Activated CD8-positive, alpha-beta T cell treated with anti-CD3 and anti-CD28 coated beads for 36 hours (primary cell): ENCODE measurements at regions not wholly inside any gene's neighbourhood (a gene's known extent, or its start where the extent isn't known, plus 50 kb on each side); places are given as distances from the start of the nearest gene placed in this dataset.

Source experiments
- ATAC-seq: fragments of 200-7000 bp; cut with Tn5 transposase; one replicate; pipeline ENCODE4 v1.10.0; 2021; ENCODE audit warnings: mild to moderate bottlenecking, moderate library complexity
- CTCF ChIA-PET: fragments of 350-600 bp; sonication (Branson Sonifier 250); formaldehyde crosslinking; loops from one replicate; lab custom pipeline; 2021; ENCODE audit warnings: antibody characterized with exemption; lab: Charles Lee
- POLR2A ChIA-PET: fragments of 350-600 bp; sonication (Branson Sonifier 250); formaldehyde crosslinking; loops from one replicate; lab custom pipeline; 2021; ENCODE audit warnings: antibody characterized with exemption; lab: Charles Lee
- DNase-seq: peaks from one replicate; pipeline ENCODE4 v3.0.0-alpha.2; 2020
- H3K27ac Mint-ChIP-seq: one replicate; pipeline ENCODE4 v1.8.0; 2021; ENCODE audit warnings: mild to moderate bottlenecking, mixed read lengths
- H3K27me3 Mint-ChIP-seq: one replicate; pipeline ENCODE4 v1.8.0; 2021; ENCODE audit warnings: mixed read lengths
- H3K36me3 Mint-ChIP-seq: one replicate; pipeline ENCODE4 v1.8.0; 2021; ENCODE audit warnings: low read depth, mixed read lengths
- H3K4me1 Mint-ChIP-seq: one replicate; pipeline ENCODE4 v1.8.0; 2021; ENCODE audit warnings: low read depth, mixed read lengths
- H3K4me3 Mint-ChIP-seq: one replicate; pipeline ENCODE4 v1.8.0; 2021; ENCODE audit warnings: mild to moderate bottlenecking, moderate library complexity, mixed read lengths
- H3K9me3 Mint-ChIP-seq: one replicate; pipeline ENCODE4 v1.8.0; 2021; ENCODE audit warnings: mixed read lengths
- intact Hi-C: fragments of 100-400 bp; cut with micrococcal nuclease; formaldehyde crosslinking; loops from one replicate; pipeline ENCODE4 v1.10.0; 2022
- TF ChIP-seq, protein P1 (sequence below): fragments of 200-600 bp; IDR thresholded peaks from one replicate; pipeline ENCODE4 v1.8.0; 2022; ENCODE audit warnings: antibody characterized with exemption, mild to moderate bottlenecking

DNA sequence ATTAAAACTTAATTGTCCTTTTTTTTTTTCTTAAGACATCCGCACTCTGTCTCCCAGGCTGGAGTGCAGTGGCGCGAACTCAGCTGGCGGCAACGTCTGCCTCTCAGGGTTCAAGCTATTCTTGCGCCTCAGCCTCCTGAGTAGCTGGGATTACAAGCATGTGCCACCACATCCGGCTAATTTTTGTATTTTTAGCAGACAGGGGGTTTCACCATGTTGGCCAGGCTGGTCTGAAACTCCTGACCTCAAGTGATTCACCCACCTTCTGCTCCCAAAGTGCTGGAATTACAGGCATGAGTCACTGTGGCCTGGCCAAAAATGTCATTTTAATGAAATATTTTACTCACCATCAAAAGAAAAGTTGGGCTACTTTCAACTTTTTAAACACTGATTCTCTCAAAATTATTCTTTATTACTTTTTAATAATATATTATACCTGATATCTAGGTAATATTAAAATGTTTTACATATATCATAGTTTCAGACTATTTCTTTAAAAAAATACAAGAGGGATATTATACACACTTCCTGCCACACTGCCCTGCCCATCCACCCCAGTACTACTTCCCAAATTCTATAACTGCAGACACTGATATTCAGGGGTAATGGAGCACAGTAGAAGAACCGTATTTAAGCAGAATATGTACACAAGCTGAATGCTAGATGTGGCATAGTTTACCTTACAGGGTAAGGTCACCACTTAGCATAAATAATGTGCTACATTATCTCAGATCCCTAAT is 723.9 kb upstream of the ZNF385D start:
- ATAC-seq (no peak), DNase-seq (peak; percentile 1)
- H3K4me3 Mint-ChIP-seq: no peak overlapping the region
- no peaks in the 10 kb centered on the region for H3K9me3 Mint-ChIP-seq
- ChIA-PET CTCF (no interaction called here), POLR2A (no interaction called here)
- intact Hi-C loops: no loop called here
- no peaks in the 10 kb centered on the region for H3K36me3 Mint-ChIP-seq
- TF ChIP-seq, protein P1, sequence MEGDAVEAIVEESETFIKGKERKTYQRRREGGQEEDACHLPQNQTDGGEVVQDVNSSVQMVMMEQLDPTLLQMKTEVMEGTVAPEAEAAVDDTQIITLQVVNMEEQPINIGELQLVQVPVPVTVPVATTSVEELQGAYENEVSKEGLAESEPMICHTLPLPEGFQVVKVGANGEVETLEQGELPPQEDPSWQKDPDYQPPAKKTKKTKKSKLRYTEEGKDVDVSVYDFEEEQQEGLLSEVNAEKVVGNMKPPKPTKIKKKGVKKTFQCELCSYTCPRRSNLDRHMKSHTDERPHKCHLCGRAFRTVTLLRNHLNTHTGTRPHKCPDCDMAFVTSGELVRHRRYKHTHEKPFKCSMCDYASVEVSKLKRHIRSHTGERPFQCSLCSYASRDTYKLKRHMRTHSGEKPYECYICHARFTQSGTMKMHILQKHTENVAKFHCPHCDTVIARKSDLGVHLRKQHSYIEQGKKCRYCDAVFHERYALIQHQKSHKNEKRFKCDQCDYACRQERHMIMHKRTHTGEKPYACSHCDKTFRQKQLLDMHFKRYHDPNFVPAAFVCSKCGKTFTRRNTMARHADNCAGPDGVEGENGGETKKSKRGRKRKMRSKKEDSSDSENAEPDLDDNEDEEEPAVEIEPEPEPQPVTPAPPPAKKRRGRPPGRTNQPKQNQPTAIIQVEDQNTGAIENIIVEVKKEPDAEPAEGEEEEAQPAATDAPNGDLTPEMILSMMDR: no peak
- H3K27me3 Mint-ChIP-seq: no peaks in the 10 kb centered on the region
- H3K27ac Mint-ChIP-seq: no peak overlapping the region
- no peaks in the 10 kb centered on the region for H3K4me1 Mint-ChIP-seq

DNA sequence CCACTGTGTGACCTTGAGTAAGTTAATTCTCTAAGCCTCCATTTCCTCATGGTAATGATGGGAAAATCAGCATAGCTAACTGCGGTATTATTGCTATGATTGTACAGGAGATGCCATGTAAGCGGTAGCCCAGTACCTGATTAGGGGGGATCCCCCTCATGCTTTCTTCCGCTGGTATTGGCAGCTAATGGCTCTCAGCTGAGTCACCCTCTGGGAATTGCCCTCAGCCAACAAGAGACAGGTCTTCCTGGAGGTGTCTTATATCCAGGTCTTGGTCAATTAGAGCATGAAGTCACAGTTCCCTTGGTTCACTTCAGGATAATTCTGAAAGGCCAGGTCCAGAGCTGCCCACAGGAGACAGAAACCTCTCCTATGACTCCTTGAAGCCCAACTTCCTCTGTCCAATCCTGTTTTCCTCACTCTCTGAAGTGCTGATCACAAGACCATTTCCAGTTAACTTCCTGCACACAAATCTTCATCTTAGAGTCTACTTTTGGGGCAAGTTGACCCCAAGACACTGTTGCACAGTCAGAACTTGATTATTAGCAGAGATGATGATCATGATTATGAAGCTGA is 724.7 kb upstream of the ZNF385D start:
- no peak for ATAC-seq
- no peaks in the 10 kb centered on the region for H3K4me1 Mint-ChIP-seq

DNA sequence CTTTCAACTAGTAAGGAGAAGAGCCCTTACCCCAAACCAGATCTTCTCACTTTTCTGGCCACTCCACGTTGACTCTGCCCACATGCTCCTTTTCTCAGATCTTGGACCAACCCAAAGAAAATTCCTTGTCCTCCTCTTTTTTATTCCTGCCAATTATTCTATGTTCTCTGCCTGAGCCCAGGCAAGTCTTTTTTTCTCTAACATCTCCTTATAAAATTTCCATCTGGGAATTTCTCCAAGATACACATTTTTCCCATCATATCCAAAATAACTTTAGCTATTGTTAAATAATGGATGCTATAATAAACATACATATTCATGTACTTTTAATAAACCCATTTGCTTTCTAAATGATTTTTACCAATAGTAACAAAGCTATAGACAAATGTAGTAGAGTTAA is 726.0 kb upstream of the ZNF385D start:
- H3K27ac Mint-ChIP-seq: no peak overlapping the region
- H3K4me1 Mint-ChIP-seq: no peaks in the 10 kb centered on the region
- ATAC-seq (no peak), DNase-seq (no peak)
- no peaks in the 10 kb centered on the region for H3K9me3 Mint-ChIP-seq
- no peaks in the 10 kb centered on the region for H3K27me3 Mint-ChIP-seq
- TF ChIP-seq, protein P1: no peak
- ChIA-PET POLR2A (no interaction called here), CTCF (interaction anchor here (0.6 to 1.6 kb wide), 2 partner anchors 13 to 948 kb away, joined by 3 read pairs; no protein-coding TSS in a partner anchor)
- no peak overlapping the region for H3K4me3 Mint-ChIP-seq
- H3K36me3 Mint-ChIP-seq: no peaks in the 10 kb centered on the region
- intact Hi-C loops: no loop called here

More for the DNA sequence above, 724.7 kb upstream of the ZNF385D start:
- POLR2A ChIA-PET: no interaction called here
- TF ChIP-seq, protein P1: no peak
- H3K27ac Mint-ChIP-seq: no peak overlapping the region
- intact Hi-C loops: no loop called here
- DNase-seq: no peak
- H3K27me3 Mint-ChIP-seq: no peaks in the 10 kb centered on the region
- H3K4me3 Mint-ChIP-seq: no peak overlapping the region
- H3K36me3 Mint-ChIP-seq: no peaks in the 10 kb centered on the region
- CTCF ChIA-PET: no interaction called here
- no peaks in the 10 kb centered on the region for H3K9me3 Mint-ChIP-seq

DNA sequence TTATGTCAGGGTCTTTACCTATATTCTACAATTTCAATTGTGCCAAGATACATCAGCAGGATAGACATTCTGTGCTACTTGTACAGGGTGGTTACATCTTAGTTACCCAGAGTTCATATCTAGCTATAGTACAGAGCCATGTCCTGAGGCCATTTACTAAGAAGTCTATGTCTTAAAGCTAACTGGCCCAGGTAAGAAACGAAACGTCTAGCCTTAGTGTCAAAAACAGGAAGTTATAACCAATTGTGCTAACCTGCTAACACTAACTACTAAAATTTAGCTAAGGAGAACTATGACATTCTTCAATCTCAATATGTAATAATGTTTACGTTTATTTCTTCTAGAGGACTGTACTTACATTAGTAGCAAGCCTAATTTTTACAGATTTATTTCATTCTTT is 717.2 kb upstream of the UBE2E2 start:
- Mint-ChIP-seq H3K27me3 (no peaks in the 10 kb centered on the region), H3K36me3 (no peaks in the 10 kb centered on the region), H3K4me3 (no peak overlapping the region), H3K4me1 (no peaks in the 10 kb centered on the region), H3K9me3 (no peaks in the 10 kb centered on the region), H3K27ac (no peak overlapping the region)
- intact Hi-C loops: no loop called here
- TF ChIP-seq, protein P1: no peak
- ATAC-seq (no peak), DNase-seq (no peak)
- ChIA-PET CTCF (interaction anchor here (1.4 kb wide), 1 partner anchor 8 kb away, joined by 3 read pairs; no protein-coding TSS in a partner anchor), POLR2A (interaction anchor here (0.6 kb wide), 1 partner anchor 407 kb away, joined by 3 read pairs; no protein-coding TSS in a partner anchor)

DNA sequence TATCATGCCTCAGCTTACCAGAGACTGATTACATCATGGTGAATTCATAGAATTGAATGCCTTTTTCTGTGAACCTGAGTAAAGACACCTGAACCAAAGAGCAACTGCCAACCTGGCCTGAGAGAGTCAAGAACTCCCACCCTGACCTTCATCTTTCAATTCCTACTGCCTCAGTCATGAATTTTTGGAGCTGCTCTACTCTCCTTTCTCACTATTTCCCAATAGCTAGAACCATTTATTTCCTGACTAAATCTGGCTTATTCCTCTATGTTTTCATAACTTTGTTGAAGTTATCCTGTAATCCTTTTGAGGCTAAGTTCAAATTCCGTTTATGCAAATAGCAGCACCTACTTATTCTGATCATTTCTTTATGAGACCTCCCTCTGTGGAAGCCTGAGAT is 712.4 kb upstream of the UBE2E2 start:
- no peaks in the 10 kb centered on the region for H3K9me3 Mint-ChIP-seq
- ChIA-PET POLR2A (no interaction called here), CTCF (interaction anchor here (1.6 kb wide), 2 partner anchors 9 to 14 kb away, joined by 3 to 4 read pairs; no protein-coding TSS in a partner anchor)
- no peaks in the 10 kb centered on the region for H3K36me3 Mint-ChIP-seq
- intact Hi-C loops: no loop called here
- ATAC-seq (no peak), DNase-seq (no peak)
- no peak overlapping the region for H3K4me3 Mint-ChIP-seq
- TF ChIP-seq, protein P1: no peak
- no peak overlapping the region for H3K27ac Mint-ChIP-seq
- H3K4me1 Mint-ChIP-seq: no peaks in the 10 kb centered on the region
- no peaks in the 10 kb centered on the region for H3K27me3 Mint-ChIP-seq
